ENCODE measurements at regions not wholly inside any gene's neighbourhood (a gene's known extent, or its start where the extent isn't known, plus 50 kb on each side); places are given as distances from the start of the nearest gene placed in this dataset.

GRCh38 chr7:42381161-42381560, 144.2 kb upstream of the GLI3 start:
- H3K27ac Mint-ChIP-seq, result no peak overlapping the region
- TF ChIP-seq, protein P1, sequence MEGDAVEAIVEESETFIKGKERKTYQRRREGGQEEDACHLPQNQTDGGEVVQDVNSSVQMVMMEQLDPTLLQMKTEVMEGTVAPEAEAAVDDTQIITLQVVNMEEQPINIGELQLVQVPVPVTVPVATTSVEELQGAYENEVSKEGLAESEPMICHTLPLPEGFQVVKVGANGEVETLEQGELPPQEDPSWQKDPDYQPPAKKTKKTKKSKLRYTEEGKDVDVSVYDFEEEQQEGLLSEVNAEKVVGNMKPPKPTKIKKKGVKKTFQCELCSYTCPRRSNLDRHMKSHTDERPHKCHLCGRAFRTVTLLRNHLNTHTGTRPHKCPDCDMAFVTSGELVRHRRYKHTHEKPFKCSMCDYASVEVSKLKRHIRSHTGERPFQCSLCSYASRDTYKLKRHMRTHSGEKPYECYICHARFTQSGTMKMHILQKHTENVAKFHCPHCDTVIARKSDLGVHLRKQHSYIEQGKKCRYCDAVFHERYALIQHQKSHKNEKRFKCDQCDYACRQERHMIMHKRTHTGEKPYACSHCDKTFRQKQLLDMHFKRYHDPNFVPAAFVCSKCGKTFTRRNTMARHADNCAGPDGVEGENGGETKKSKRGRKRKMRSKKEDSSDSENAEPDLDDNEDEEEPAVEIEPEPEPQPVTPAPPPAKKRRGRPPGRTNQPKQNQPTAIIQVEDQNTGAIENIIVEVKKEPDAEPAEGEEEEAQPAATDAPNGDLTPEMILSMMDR (IDR thresholded peaks at IDR 0.05; ENCODE audit: unreplicated experiment in 3 of 3), result no peak
- H3K9me3 Mint-ChIP-seq, result peaks cover 2% of the 10 kb centered on the region
- H3K36me3 Mint-ChIP-seq (ENCODE audit: low read depth), result no peaks in the 10 kb centered on the region
- H3K4me1 Mint-ChIP-seq, result peaks cover 6% of the 10 kb centered on the region
- no peak overlapping the region for H3K4me3 Mint-ChIP-seq
- H3K27me3 Mint-ChIP-seq (ENCODE audit: low read depth), result no peaks in the 10 kb centered on the region

GRCh38 chr7:42380401-42380800, 143.4 kb upstream of the GLI3 start:
- Mint-ChIP-seq H3K9me3 (peaks cover 2% of the 10 kb centered on the region), H3K4me1 (peaks cover 6% of the 10 kb centered on the region), H3K4me3 (no peak overlapping the region)

GRCh38 chr7:42378149-42378548, 141.1 kb upstream of the GLI3 start:
- Mint-ChIP-seq H3K9me3 (peaks cover 2% of the 10 kb centered on the region), H3K27ac (no peak overlapping the region), H3K27me3 (ENCODE audit: low read depth) (no peaks in the 10 kb centered on the region), H3K4me1 (peaks cover 11% of the 10 kb centered on the region), H3K4me3 (no peak overlapping the region), H3K36me3 (ENCODE audit: low read depth) (no peaks in the 10 kb centered on the region)
- TF ChIP-seq, protein P1 (IDR thresholded peaks at IDR 0.05; ENCODE audit: unreplicated experiment in 3 of 3), result no peak

More at GRCh38 chr7:42380401-42380800, 143.4 kb upstream of the GLI3 start:
- H3K27me3 Mint-ChIP-seq (ENCODE audit: low read depth), result no peaks in the 10 kb centered on the region
- H3K36me3 Mint-ChIP-seq (ENCODE audit: low read depth), result no peaks in the 10 kb centered on the region
- TF ChIP-seq, protein P1 (IDR thresholded peaks at IDR 0.05; ENCODE audit: unreplicated experiment in 3 of 3), result no peak
- peak overlapping the region in 2 of 3 experiments; percentile 63 to 77 for H3K27ac Mint-ChIP-seq

DNA sequence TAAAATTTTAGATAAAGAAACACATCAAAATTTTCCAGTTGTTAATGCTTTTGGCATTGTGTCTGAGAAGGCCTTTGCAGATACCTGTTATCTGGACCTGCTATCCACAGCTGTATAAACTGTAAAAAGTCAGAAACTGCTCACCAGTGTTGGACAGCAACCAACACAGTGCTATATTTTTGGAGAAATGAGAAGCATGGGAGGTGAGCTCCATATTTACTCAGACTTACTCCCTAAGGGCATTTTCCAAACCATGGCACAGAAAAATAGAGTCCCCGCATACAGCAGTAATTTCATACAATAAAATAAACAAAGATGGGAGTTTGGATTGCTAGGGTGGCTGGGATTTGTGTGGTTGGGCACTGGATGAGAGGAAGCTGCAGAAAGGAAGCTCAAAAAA, 136.3 kb upstream of the GLI3 start:
- Mint-ChIP-seq H3K27ac (no peak overlapping the region), H3K9me3 (peaks cover 22% of the 10 kb centered on the region), H3K27me3 (ENCODE audit: low read depth) (no peaks in the 10 kb centered on the region), H3K4me1 (peaks cover 14% of the 10 kb centered on the region), H3K4me3 (no peak overlapping the region), H3K36me3 (ENCODE audit: low read depth) (no peaks in the 10 kb centered on the region)
- TF ChIP-seq, protein P1 (IDR thresholded peaks at IDR 0.05; ENCODE audit: unreplicated experiment in 3 of 3), result no peak

- peak overlapping the region in 1 of 3 experiments; percentile 24 for H3K27ac Mint-ChIP-seq
- peaks cover 14% of the 10 kb centered on the region for H3K4me1 Mint-ChIP-seq
- peaks cover 29% of the 10 kb centered on the region for H3K9me3 Mint-ChIP-seq
- H3K36me3 Mint-ChIP-seq (ENCODE audit: low read depth), result no peaks in the 10 kb centered on the region
- no peaks in the 10 kb centered on the region for H3K27me3 Mint-ChIP-seq (ENCODE audit: low read depth)
- TF ChIP-seq, protein P1 (IDR thresholded peaks at IDR 0.05; ENCODE audit: unreplicated experiment in 3 of 3), result no peak
- H3K4me3 Mint-ChIP-seq, result no peak overlapping the region
Observed at GRCh38 chr7:42372479-42372878, 135.5 kb upstream of the GLI3 start.

DNA sequence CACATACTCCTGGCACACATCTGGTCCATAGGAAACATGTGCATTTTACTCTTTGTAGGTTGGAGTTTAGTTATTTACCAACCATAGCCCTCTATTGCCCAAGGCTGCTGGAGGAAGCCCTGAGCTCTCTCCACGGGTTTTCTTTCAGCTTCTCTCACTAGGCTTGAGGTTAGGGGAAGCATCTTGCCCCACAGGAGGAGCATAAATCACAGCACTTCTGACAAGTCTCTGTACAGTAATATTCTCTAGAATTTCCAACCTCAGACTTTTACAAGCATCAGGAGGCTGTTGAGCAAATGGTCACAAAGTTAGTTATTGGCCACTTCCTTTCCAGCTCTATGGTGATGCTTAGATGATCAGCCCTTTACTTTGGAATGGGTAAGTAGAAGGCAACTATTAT, 122.9 kb upstream of the GLI3 start:
- Mint-ChIP-seq H3K27ac (no peak overlapping the region), H3K27me3 (ENCODE audit: low read depth) (no peaks in the 10 kb centered on the region), H3K4me3 (no peak overlapping the region), H3K9me3 (peaks cover 14% of the 10 kb centered on the region), H3K36me3 (ENCODE audit: low read depth) (no peaks in the 10 kb centered on the region), H3K4me1 (no peaks in the 10 kb centered on the region)
- TF ChIP-seq, protein P1 (IDR thresholded peaks at IDR 0.05; ENCODE audit: unreplicated experiment in 3 of 3), result no peak

All from nephron (organoid).